GM19023 (cell line): ENCODE measurements at regions not wholly inside any gene's neighbourhood (a gene's known extent, or its start where the extent isn't known, plus 50 kb on each side); places are given as distances from the start of the nearest gene placed in this dataset.

ENCODE experiments used
- ATAC-seq: cut with Tn5 transposase; IDR thresholded peaks from one replicate; pipeline ENCODE4 v1.9.1; 2021; ENCODE audit warnings: mild to moderate bottlenecking, moderate library complexity; ENCODE audit not compliant: unreplicated experiment

DNA sequence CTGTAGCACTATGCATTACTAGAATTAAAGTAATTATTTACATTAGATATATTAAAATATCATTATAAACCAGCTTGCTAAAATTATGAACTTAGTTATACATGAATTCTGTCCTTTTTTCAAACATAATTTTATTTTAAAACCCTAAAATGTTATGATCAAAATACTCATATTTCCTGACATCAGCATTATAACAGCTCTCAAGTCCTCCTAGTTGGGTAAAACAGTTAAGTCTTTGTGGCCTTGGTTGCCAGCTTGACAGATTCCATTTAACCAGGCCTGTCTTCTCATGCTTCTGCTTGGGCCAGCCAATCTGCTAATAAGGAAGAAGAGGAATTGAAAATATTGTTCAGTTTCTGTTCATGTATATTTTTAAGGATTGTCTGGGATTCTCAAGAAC is 147.9 kb upstream of the SLC35B3 start:
- no peak for ATAC-seq

DNA sequence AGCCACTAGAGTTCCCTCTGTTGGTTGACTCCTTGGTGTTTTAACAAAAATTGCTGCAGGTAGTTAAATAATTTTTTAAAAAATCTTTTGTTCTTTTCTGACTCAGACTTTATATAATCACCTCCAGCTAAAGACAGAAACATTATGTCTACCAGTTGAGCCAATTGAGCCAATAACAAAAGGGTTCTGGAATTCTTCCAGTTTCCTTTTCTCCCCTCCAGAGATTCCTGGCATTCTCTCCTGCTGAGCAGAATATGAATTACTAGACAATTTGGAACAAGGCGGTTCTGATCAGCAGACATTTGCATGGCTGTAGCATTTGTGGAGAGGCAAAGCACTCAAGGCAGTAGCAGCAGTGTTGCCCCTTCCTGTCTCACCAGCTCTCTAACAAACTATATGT is 144.0 kb upstream of the SLC35B3 start:
- no peak for ATAC-seq

DNA sequence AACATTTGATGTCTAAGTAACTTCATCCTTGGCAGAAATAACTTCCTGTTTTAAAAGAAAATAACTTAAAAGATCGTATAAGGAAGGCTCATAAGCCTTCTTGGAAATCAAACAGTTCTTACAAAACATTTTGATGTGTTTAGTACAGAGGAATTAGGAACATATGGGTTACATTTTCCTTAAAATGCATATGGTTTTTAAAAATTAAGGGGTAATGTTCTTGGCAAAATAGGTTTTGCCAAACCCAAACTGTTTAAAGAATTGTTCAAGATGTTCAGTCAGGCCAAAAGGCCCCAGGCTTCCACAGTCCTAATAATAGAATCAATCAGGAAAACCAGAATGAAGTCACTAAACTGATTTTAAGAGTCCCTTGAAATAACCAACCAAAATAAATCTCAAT is 142.7 kb upstream of the SLC35B3 start:
- ATAC-seq = no peak

DNA sequence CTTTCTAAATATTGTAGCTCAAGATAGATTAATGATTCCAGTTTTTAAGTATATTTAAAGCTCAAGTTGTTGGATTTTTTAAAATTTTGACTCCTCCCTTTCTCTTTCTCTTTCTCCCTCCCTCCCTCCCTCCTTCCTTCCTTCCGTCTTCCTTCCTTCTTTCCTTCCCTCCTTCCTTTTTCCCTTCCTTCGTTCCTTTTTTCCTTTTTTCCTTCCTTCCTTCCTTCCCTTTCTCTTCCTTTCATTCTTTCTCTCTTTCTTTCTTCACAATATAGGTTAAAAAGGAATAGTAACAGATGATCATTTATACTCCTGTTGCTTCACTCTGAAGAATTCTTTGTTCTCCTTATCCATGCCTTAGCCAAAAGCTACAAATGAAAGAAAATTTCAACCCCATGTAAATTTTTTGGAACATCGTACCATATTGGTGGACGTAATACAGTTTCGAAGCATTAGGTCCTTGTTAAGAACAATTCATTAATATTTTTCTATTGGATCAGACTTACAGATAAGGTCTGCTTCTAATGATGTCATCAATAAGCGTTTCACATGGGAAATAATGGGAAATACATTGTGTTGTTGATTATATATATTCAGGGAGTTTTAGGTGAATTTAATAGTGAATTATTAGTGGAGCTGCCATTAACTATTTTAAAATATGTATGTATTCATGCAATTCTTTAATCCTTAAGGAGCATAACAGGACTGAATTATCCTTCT is 139.6 kb upstream of the SLC35B3 start:
- no peak for ATAC-seq

DNA sequence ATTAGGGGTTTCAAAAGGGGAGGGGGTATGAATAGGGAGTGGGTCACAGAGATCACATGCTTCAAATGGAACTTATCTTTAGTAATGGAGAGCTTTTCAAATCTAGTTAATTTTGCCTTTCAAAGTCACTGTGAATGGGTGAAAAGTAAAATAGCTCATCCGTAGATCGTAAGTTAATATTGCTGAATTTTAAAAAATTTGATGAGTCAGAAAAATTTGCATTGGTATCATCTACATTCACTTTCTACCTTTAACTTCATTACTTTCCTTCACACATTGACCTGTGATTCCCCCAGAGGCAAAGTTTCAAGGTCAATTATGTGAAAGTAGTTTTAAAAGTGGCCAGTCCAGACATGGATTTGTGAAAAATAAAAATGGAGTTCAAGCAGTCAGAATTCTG is 139.0 kb upstream of the SLC35B3 start:
- no peak for ATAC-seq

DNA sequence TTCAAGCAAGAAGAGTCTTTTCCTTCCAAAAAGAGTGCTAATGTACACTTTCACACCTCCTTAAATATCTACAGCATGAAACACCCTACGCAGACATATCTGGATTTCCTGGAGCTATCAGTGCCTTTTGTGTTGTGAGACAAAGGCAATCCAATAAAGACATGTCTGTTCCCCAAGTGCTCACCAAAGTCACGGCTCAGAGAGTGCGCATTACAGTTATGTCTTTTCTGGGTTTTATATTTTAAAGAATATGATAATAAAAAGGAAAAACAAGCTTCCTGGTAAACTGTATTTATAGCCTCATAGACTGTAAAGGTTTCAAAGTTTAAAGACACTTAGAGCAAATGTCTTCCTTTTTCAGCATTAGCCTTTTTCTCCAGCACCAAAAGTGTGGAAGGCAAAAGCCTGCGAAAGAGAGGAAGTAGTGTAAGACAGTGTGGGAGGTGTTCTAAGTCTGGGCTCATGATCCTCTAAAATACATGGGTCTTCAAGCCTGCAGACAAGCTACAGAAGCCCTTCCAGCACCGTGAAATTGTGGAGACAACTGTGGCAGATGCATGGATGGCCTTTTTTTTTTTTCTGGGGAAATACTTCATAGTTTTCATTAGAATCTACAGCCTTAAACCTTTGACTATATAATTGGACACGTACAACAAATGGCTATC is 135.0 kb upstream of the SLC35B3 start:
- no peak for ATAC-seq

DNA sequence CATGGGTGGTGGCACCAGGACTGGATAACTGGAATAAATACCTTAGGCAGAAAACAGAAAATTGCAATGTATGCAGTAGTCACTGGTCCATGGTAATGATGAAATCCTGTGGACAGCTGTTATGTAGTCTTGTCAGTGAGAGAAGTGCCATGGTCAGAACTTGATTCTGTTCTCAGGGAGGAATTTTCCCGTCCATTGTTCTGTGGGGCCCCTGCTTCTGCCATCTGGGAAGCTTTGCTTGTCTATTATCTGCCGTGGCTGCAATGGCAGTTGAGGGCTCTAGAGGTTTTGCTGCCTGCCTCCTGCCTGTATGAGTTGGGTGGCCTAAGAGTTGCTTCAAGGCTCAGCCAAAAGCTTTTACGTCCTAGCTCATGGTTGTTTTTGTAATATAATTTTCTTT is 126.8 kb upstream of the SLC35B3 start:
- no peak for ATAC-seq

DNA sequence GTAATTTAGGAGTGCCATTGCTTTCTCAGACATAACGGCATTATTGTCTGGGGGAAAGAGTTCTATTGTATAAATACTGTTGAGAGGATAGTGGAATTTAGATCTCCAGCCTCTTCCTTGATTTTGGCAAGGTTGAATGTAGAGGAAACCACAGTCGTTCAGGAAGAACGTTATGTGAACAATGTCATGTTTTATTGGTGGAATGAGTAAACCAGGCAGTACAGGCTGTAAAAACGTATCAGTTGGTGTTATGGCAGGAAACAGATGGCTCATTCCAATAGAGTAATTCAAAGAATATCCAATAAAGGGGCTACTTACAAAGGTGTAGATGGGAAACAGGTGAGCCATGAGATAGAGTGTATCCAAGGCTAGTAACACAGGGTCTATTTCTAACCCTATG is 123.6 kb upstream of the SLC35B3 start:
- ATAC-seq = no peak

DNA sequence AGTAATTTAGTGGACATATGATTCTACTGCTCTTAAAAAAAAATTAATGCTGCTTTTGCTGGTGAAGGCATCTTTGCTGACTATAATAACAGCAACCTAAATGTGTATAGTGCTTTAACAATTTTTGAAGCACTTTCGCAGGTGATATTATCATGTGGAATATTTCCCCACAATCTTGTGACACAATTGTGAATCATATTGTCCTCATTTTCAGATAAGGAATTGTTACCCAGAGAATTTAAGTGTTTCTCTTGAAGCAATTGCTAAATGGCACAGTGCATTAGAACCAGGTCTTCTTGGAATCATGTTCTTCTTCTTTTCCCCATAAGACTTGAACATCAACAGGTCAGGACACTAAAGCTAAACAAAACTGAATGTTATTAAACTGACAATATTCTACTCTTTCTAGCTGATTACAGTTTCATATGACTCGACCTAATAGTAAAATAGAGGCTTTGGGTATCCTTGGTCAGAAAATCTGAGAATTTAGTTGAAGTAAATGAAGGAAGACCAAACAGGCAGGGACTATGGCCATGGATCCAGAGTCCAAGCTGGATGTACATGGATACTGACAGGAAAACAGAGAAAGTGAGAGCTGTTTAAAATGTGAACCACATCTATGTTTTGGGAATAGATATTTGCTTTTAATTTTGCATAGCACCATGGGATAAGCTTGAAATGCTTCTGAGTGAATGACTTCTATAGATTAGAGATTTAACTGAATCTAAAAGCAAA is 121.8 kb upstream of the SLC35B3 start:
- ATAC-seq = no peak

DNA sequence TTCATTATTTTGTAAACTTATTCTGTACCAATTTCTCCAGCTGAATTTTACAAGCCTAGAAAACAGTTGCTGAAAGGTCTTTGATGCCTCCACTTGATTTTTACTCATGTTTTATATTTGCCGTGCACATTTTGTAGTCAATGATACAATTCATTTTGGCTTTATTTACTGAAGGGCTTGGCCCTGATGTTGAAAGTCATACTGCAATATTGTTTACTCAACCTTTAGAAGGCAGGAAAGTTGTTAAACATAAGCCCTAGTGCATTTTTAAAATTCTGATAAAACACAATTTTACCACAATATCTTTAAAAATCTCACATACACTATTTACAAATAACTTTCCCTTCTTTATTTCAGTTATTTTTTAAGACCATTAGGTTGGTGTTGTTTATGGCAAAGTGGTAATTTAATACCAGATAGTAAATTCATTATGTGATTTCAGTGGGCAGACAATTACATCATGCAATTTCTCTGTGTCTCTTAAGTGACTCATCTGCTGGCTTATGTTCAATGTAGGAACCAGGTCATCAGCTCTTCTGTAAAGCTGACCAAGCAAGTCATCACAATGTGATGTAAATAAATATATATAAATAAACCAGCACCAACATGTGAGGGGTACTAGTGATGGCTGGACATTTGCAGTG is 121.1 kb upstream of the SLC35B3 start:
- ATAC-seq = no peak

DNA sequence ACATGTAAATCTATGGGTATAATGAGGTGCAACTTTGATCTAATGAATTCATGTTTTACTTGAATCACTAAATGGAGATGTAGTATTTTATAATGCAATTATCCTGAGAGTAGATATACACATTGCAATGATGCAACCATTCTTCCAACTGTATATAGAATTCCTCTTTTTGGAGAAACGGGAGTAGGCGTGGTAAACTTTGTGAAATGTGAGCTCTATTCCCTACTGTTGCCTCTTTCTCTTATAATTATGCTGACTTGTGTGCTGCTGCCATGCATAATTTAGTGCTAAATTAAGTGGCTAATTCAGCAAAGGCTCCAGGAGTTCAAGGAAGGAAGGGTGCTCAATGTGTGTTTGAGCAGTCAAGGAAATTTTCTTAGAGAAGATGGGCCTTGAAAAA is 116.6 kb upstream of the SLC35B3 start:
- ATAC-seq = no peak

DNA sequence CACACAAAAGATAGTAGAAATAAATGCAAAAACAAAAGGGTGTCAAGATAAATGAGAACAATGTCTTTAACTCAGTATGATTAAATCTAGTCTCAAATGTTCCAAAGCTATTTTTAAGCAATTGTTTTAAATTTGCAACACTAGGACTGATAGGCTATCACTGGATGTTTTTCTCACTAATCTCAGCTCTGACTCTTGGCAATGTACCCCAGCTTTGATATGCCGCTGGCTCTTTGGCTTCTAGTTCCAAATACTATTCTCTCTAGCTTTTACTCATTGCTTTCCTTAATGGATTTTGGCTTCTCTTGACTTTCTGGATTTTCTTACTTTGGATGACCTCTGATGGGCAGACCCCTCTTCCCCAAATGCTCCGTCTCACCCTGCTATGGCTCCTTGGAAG is 116.0 kb upstream of the SLC35B3 start:
- ATAC-seq = no peak

DNA sequence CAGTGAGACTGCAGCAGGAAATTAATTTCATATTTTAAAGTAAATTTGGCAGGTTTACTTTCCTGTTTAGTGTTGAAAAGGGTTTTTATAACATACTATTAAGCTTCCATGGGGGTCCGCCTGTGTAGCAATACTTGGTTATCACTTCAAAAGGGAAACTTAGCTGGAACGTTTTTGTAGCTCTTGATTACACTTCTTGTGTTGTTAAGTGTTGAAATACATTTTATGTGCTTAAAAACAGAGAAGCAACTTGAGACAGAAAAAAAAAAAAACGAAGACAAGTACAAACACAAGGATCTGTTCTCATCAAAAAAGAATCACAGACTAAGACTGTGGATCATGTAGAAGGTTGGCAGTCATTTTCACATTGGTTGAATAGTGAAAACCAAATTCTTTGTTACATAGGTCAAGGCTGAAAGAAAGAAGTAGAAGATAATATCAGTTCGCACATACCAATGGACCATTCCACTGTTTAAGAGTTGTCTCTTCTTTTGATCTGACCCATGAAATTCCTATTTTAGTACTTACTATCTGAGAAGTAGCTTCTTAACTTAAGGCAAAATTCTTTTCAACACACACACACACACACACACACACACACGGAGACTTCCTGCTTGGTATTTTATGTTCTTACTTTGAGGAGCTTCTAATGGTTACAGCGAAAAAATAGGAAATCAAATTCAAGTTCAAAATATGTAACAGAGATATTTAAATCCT is 113.9 kb upstream of the SLC35B3 start:
- no peak for ATAC-seq

DNA sequence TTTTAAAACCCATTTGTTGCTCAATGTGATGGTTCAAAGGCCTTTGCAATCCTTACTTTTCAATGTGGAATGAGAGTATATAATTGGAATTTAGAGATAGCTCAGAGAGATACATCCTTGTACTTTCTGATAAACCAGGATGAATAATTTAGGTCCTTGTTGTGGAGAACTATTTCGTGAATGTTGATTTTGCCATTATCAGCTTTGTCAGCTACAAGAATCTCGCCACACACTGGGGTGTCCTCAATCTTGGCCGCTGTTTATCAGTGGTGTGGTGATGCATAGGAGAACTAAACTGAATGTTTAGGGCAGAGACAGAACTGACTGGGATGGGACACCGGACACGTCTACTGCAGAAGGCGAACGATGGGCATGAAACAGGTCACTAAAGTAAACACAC is 111.2 kb upstream of the SLC35B3 start:
- no peak for ATAC-seq

DNA sequence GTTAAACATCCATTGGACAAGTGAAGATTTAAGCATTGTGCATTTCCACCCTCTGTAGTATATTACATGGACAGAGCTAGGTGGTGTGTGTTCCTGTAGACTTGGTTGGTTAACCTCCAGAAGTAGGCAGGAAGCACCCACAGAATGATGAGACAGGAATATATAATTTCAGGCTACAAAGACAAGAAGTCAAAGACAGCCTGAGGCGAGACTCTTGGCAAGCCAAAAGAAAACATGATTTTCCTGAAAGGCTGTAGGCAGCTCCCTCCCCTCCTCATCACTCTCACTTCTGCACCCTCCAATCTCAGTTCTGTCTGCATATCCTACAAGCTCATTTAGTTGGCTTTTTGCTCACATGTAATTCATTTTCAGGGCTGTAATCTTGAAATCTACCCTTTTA is 110.0 kb upstream of the SLC35B3 start:
- ATAC-seq = no peak

DNA sequence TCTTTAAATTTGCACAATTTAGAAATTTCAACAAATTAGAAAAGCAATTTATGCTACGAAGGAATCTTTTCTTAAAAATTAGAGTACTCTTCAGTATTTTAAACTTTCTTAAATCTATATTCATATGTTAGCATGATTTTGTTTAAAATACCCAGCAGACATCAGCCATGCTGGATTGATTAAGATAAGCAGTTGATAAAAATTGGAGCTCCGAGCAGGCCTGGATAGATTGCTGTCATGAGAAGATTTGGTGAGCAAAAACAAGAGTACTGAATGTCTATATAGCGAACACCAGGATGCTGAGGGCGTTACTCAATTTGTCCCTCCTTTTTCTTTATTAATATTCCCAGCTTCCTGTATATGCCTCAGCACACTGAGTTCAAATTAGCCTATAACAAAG is 108.4 kb upstream of the SLC35B3 start:
- no peak for ATAC-seq

DNA sequence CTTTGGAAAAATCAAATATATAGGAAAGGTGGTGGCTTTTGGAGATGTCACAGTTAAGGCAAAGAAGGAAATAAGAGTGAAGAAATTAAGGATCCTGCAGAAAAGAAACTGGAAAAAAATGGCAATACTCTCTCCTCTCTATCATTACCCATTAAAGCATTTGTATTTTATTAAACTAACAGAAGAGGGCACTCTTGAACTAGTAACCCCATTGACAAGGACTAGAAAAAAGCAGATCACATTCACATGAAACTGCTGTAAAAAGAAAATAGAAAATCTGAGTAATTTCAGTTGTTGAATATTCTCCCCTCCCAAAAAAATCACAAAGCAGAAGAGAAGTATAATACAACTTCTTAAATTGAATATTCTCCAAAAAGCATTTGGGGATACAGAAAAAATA is 104.1 kb upstream of the SLC35B3 start:
- ATAC-seq = no peak

DNA sequence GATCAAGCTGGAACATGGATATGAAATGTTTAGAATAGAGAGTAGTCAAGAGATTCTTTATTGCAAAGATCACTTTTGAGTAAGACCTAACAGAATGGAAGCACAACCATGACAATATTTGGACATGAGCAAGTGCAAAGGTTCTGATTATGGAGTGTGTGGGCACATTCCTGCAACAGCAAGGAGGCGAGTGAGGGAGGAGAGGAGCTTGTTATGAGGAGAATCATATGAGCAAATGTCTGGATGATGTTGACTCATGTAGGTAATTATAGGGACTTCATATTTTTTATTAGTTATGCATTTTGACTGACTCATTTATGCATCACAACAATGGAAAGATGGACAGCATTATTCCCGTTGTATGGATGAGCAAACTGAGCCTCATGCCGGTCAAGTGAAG is 100.8 kb upstream of the SLC35B3 start:
- ATAC-seq = no peak

DNA sequence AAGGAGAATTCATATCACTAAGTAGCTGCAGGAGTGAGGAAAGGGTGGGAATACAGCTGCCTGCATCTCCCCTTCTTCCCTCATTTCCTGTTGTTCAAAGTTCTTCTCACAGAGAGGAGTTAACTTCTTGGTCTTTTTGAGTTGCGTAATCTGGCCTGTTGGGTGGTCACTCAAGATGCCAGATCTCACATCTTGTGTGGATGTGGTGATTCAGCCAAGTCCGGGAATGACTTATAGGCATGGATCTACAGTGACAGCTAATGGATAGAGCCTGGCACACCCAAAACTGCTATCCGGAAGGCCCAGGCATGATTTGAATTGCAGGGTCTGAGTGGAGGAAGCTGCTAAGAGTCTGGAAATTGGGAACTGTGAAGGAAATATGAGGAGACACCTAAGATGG is 100.2 kb upstream of the SLC35B3 start:
- no peak for ATAC-seq

DNA sequence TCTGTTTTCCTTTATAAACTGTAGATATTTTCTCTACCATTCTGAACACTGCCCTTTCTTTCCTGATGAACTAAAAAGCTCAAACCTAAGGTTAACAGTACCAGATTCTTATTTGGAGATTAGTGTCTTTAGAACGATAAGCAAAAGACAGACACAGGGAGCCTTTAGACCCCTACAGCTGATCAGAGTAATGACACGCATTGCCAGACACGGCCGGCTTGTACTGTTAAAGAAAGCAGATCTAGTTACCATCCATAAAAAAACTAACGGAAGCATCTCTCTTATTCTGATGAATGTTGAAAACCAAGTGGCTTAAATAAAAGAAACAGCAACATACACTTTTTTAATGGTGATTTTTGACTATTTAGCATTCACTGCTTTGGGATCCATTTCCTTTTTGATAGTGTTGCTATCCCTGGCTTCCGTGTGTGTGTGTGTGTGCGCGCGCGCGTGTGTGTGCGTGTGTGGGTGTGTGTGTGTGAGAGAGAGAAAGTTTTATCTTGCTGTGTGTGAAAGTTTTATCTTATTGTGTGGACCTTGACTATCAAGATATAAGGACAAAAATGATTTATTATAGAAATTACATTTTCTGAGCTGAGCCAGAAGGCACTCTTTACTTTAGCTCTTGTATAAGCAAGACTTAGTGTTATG is 95.6 kb upstream of the SLC35B3 start:
- no peak for ATAC-seq

DNA sequence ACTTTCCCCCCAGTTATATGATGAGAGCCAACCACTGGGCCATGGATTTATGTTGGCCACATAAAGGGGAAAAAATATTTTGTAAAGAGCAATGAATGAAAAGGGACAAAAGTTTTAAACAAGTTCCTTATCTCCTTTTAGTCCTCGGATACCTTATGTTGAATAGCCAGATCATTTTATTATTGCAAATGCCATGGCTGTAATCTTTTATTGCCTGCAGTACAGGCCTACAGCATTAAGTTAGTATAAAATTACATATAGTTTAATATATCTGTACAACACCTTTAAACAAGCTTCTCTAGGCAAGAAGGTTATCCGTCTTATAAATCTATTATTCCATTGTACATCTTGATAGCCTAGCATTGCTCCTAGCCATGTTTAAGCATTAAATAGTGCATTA is 93.9 kb upstream of the SLC35B3 start:
- ATAC-seq = no peak
